ENCODE measurements at regions not wholly inside any gene's neighbourhood (a gene's known extent, or its start where the extent isn't known, plus 50 kb on each side); places are given as distances from the start of the nearest gene placed in this dataset.

GRCh38 chr5:51202161-51202560 is 181.1 kb upstream of the ISL1 start:
- Histone ChIP-seq H3K79me2 (ENCODE audit: insufficient read depth, low read length) (no peaks in the 10 kb centered on the region), H3K36me3 (ENCODE audit: insufficient read depth, low read length) (no peaks in the 10 kb centered on the region), H3K9ac (ENCODE audit: low read length) (no peak overlapping the region), H3K9me3 (ENCODE audit: low read length) (no peaks in the 10 kb centered on the region), H3K9me2 (ENCODE audit: low read depth, low read length) (no peaks in the 10 kb centered on the region), H3K27ac (ENCODE audit: low read depth, low read length, poor library complexity, severe bottlenecking) (no peak overlapping the region), H3K4me1 (ENCODE audit: insufficient read depth, low read length, severe bottlenecking) (no peaks in the 10 kb centered on the region), H4K20me1 (ENCODE audit: insufficient read depth, low read length) (no peaks in the 10 kb centered on the region), H2AFZ (ENCODE audit: low read length) (no peak overlapping the region), H3K4me3 (ENCODE audit: low read depth, low read length, poor library complexity, severe bottlenecking) (no peak overlapping the region), H3K27me3 (ENCODE audit: insufficient read depth, low read length) (no peaks in the 10 kb centered on the region), H3K4me2 (ENCODE audit: low read length) (no peak overlapping the region), H3F3A (ENCODE audit: insufficient read depth, low read length) (no peaks in the 10 kb centered on the region)
- no peak for TF ChIP-seq EZH2 (IDR thresholded peaks at IDR 0.05; ENCODE audit: borderline replicate concordance, low read length)
- TF ChIP-seq, protein P1, sequence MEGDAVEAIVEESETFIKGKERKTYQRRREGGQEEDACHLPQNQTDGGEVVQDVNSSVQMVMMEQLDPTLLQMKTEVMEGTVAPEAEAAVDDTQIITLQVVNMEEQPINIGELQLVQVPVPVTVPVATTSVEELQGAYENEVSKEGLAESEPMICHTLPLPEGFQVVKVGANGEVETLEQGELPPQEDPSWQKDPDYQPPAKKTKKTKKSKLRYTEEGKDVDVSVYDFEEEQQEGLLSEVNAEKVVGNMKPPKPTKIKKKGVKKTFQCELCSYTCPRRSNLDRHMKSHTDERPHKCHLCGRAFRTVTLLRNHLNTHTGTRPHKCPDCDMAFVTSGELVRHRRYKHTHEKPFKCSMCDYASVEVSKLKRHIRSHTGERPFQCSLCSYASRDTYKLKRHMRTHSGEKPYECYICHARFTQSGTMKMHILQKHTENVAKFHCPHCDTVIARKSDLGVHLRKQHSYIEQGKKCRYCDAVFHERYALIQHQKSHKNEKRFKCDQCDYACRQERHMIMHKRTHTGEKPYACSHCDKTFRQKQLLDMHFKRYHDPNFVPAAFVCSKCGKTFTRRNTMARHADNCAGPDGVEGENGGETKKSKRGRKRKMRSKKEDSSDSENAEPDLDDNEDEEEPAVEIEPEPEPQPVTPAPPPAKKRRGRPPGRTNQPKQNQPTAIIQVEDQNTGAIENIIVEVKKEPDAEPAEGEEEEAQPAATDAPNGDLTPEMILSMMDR (IDR thresholded peaks at IDR 0.05; ENCODE audit: low read length) = no peak

DNA sequence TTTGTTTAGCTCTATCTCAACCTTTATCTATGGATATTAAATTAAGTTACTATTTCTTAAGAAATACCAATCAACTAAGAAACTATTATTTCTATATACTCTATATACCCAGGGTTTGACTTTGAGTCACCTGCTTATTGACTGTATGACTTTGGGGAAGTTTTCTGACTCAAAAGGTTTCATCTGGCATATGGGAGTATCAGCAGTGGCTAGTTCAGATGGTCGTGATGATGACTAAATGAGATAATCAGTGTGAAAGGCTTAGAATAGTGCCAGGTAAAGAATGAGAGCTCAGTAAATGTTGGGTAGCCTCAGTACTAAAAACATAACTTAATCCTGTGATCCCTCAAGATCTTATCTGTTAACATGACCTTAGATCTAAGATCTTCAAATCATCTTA is 179.7 kb upstream of the ISL1 start:
- Histone ChIP-seq H4K20me1 (ENCODE audit: insufficient read depth, low read length) (no peaks in the 10 kb centered on the region), H3K9ac (ENCODE audit: low read length) (no peak overlapping the region), H3K4me3 (ENCODE audit: low read depth, low read length, poor library complexity, severe bottlenecking) (no peak overlapping the region), H3K27me3 (ENCODE audit: insufficient read depth, low read length) (no peaks in the 10 kb centered on the region), H3K27ac (ENCODE audit: low read depth, low read length, poor library complexity, severe bottlenecking) (no peak overlapping the region), H3K9me3 (ENCODE audit: low read length) (no peaks in the 10 kb centered on the region), H3K4me2 (ENCODE audit: low read length) (no peak overlapping the region), H3K36me3 (ENCODE audit: insufficient read depth, low read length) (no peaks in the 10 kb centered on the region), H3K9me2 (ENCODE audit: low read depth, low read length) (no peaks in the 10 kb centered on the region), H3F3A (ENCODE audit: insufficient read depth, low read length) (no peaks in the 10 kb centered on the region), H3K4me1 (ENCODE audit: insufficient read depth, low read length, severe bottlenecking) (no peaks in the 10 kb centered on the region), H2AFZ (ENCODE audit: low read length) (no peak overlapping the region), H3K79me2 (ENCODE audit: insufficient read depth, low read length) (no peaks in the 10 kb centered on the region)
- TF ChIP-seq, protein P1 (IDR thresholded peaks at IDR 0.05; ENCODE audit: low read length) = no peak
- TF ChIP-seq EZH2 (IDR thresholded peaks at IDR 0.05; ENCODE audit: borderline replicate concordance, low read length) = no peak

GRCh38 chr5:51208296-51208695 is 175.0 kb upstream of the ISL1 start:
- H3K27ac ChIP-seq (ENCODE audit: low read depth, low read length, poor library complexity, severe bottlenecking) = no peak overlapping the region
- no peak overlapping the region for H3K4me3 ChIP-seq (ENCODE audit: low read depth, low read length, poor library complexity, severe bottlenecking)
- H3K27me3 ChIP-seq (ENCODE audit: insufficient read depth, low read length) = no peaks in the 10 kb centered on the region
- TF ChIP-seq, protein P1 (IDR thresholded peaks at IDR 0.05; ENCODE audit: low read length) = no peak
- TF ChIP-seq EZH2 (IDR thresholded peaks at IDR 0.05; ENCODE audit: borderline replicate concordance, low read length) = no peak
- no peaks in the 10 kb centered on the region for H3K36me3 ChIP-seq (ENCODE audit: insufficient read depth, low read length)
- no peaks in the 10 kb centered on the region for H3K4me1 ChIP-seq (ENCODE audit: insufficient read depth, low read length, severe bottlenecking)
- H3K9me3 ChIP-seq (ENCODE audit: low read length) = no peaks in the 10 kb centered on the region
- H3K4me2 ChIP-seq (ENCODE audit: low read length) = no peak overlapping the region
- H3K9me2 ChIP-seq (ENCODE audit: low read depth, low read length) = no peaks in the 10 kb centered on the region
- no peak overlapping the region for H3K9ac ChIP-seq (ENCODE audit: low read length)
- H3K79me2 ChIP-seq (ENCODE audit: insufficient read depth, low read length) = no peaks in the 10 kb centered on the region
- no peaks in the 10 kb centered on the region for H3F3A ChIP-seq (ENCODE audit: insufficient read depth, low read length)
- no peak overlapping the region for H2AFZ ChIP-seq (ENCODE audit: low read length)
- H4K20me1 ChIP-seq (ENCODE audit: insufficient read depth, low read length) = no peaks in the 10 kb centered on the region
